ENCODE measurements at regions not wholly inside any gene's neighbourhood (a gene's known extent, or its start where the extent isn't known, plus 50 kb on each side); places are given as distances from the start of the nearest gene placed in this dataset.

DNA sequence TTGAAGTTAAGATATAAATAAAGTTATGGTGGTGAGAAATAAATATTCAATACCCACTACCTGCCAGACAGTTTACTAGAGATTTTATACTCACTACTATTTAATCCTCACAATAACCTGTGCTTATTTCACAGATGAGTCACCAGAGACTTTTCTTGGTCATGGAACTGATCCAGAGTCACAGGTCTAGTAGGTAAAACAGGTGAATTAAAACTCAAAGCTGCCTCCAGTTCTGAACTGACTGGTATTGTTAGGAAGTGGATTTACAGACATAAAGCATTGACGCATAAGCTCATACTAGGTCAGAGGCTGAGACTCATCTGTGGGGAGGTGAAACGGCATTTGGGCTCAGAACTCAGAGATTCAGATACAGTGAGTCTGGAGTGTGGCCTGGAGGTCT lies 1009.9 kb downstream of the AGBL1 start:
- H3K27ac Mint-ChIP-seq: no peak overlapping the region
- no peaks in the 10 kb centered on the region for H3K4me1 Mint-ChIP-seq
- H3K36me3 Mint-ChIP-seq: no peaks in the 10 kb centered on the region
- H3K4me3 Mint-ChIP-seq: no peak overlapping the region
- DNase-seq (no peak), ATAC-seq (no peak)
- peaks cover 3% of the 10 kb centered on the region for H3K9me3 Mint-ChIP-seq (ENCODE audit: low read depth)
- CTCF ChIA-PET: no interaction called here
- no peaks in the 10 kb centered on the region for H3K27me3 Mint-ChIP-seq

DNA sequence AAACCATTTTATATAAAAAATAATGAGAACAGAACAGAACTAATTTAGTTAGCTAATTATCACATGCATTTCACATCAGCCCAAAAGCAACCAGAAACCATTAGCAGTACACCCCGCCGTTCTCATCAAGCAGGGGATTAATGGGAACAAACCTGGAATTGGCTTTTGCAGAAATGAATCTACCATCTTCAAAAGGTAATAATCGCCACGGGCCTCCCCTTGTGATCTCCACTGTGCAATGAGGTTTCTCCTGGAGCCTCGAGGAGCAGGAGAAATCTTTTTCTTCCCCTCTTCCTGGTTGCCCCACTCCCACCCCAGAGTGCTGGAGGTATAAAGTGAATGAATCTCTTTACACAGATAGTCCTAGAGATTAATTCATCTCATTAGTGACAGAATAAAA lies 1003.5 kb downstream of the AGBL1 start:
- Mint-ChIP-seq H3K36me3 (no peaks in the 10 kb centered on the region), H3K27me3 (no peaks in the 10 kb centered on the region), H3K9me3 (ENCODE audit: low read depth) (no peaks in the 10 kb centered on the region), H3K4me3 (no peak overlapping the region), H3K27ac (no peak overlapping the region), H3K4me1 (no peaks in the 10 kb centered on the region)
- CTCF ChIA-PET: interaction anchor here (0.5 kb wide), 1 partner anchor 44 kb away, joined by 3 read pairs; no protein-coding TSS in a partner anchor
- no peak for ATAC-seq
- DNase-seq: no peak

DNA sequence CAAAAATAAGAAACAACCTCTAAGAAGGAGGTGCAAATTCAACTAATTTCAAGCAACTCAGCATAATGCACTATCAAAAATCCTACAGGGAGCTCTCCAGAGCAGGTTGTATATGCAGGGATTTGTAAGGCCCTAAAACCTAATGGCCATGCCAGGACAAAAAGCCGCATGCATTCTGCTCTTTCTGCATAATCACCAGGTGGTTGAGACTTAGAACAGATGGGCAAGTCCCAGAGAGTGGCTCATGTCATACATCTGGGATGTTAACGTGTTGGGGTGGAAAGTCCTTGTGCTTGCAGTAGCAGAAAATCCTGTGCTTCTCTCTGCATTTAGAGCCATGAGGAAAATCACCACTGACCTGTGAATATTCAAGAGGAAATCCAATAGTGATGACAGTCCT lies 1002.9 kb downstream of the AGBL1 start:
- Mint-ChIP-seq H3K4me3 (no peak overlapping the region), H3K9me3 (ENCODE audit: low read depth) (no peaks in the 10 kb centered on the region), H3K27ac (no peak overlapping the region), H3K36me3 (no peaks in the 10 kb centered on the region), H3K4me1 (no peaks in the 10 kb centered on the region), H3K27me3 (no peaks in the 10 kb centered on the region)
- CTCF ChIA-PET: no interaction called here
- no peak for DNase-seq
- ATAC-seq: no peak

DNA sequence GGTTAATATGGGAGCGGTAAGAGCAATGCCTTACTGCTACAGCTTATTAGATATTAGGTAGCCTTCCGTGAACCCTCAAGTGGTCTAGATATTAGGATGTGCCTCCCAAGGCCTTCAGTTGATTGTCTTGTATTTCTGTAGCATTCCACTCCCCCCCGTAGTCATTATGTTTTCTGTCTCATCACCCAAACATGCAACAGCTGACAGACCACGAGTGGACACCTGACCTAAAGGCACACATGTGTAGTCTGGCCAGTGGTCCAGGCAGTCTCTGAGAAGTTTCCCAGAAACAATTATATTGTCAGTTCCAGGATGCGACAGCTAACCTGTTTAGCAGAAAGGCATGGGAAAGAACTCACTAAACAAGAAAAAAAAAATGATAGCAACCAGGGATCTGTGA lies 1000.9 kb downstream of the AGBL1 start:
- DNase-seq: no peak
- H3K9me3 Mint-ChIP-seq (ENCODE audit: low read depth): no peaks in the 10 kb centered on the region
- CTCF ChIA-PET: no interaction called here
- no peak overlapping the region for H3K4me3 Mint-ChIP-seq
- H3K27ac Mint-ChIP-seq: no peak overlapping the region
- no peaks in the 10 kb centered on the region for H3K36me3 Mint-ChIP-seq
- no peaks in the 10 kb centered on the region for H3K4me1 Mint-ChIP-seq
- H3K27me3 Mint-ChIP-seq: no peaks in the 10 kb centered on the region
- no peak for ATAC-seq
